ENCODE measurements at regions not wholly inside any gene's neighbourhood (a gene's known extent, or its start where the extent isn't known, plus 50 kb on each side); places are given as distances from the start of the nearest gene placed in this dataset.
"Not testable (repeated sequence)": the region's sequence is repeated elsewhere in the genome, so short reads cannot be mapped to it uniquely, and the experiment has no call there.

DNA sequence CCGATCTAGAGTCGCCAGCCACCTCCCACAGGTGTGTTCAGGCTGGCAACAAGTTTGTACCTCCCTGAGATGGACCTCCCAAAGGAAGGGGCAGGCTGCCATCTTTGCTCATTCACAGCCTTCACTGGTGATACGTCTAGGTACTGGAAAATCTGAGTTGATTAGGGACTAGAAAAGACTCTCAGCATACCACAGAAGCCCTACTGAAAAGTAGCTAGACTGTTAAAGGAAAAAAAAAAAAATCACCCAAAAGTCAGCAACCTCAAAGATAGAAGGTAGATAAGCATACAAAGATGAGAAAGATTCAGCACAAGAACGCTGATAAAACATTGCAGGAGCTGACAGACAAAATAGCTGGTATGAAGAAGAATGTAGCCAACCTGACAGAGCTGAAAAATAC is 128.6 kb upstream of the WDR75 start:
- Histone ChIP-seq H3K27me3 (ENCODE audit: control insufficient read depth in 1 of 2, insufficient read depth in 2 of 2, low read length in 2 of 2) (no peaks in the 10 kb centered on the region), H3K9ac (ENCODE audit: low read length) (no peak overlapping the region), H3K9me3 (ENCODE audit: low read length) (no peaks in the 10 kb centered on the region), H3K4me1 (ENCODE audit: insufficient read depth, low read length) (no peaks in the 10 kb centered on the region), H3K4me3 (ENCODE audit: low read depth in 1 of 2, low read length in 2 of 2) (no peak overlapping the region), H3K36me3 (ENCODE audit: insufficient read depth, low read length) (no peaks in the 10 kb centered on the region), H3K27ac (ENCODE audit: low read depth, low read length) (no peak overlapping the region)

DNA sequence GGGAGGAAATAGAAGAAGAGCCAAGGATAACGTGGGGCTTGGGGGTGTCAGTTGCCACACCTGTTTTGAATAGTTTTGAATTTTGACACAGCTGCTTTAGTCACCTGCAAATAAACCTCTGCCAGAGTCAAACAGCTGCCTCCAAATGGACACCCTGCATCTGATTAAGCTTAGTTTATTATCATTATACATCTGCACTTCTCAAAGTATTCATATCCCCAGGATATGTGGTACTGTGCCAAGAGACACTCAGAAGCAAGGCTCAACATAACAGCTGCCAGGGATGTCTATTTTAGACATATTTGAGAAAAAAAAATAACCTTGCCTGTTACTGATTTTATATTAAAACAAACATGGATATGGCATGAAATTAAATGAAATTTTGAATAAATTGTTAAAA is 122.5 kb upstream of the WDR75 start:
- H3K4me3 ChIP-seq (ENCODE audit: low read depth in 1 of 2, low read length in 2 of 2) = no peak overlapping the region
- no peaks in the 10 kb centered on the region for H3K9me3 ChIP-seq (ENCODE audit: low read length)
- no peak overlapping the region for H3K9ac ChIP-seq (ENCODE audit: low read length)
- H3K27ac ChIP-seq (ENCODE audit: low read depth, low read length) = no peak overlapping the region
- no peaks in the 10 kb centered on the region for H3K36me3 ChIP-seq (ENCODE audit: insufficient read depth, low read length)
- H3K4me1 ChIP-seq (ENCODE audit: insufficient read depth, low read length) = no peaks in the 10 kb centered on the region
- no peaks in the 10 kb centered on the region for H3K27me3 ChIP-seq (ENCODE audit: control insufficient read depth in 1 of 2, insufficient read depth in 2 of 2, low read length in 2 of 2)

DNA sequence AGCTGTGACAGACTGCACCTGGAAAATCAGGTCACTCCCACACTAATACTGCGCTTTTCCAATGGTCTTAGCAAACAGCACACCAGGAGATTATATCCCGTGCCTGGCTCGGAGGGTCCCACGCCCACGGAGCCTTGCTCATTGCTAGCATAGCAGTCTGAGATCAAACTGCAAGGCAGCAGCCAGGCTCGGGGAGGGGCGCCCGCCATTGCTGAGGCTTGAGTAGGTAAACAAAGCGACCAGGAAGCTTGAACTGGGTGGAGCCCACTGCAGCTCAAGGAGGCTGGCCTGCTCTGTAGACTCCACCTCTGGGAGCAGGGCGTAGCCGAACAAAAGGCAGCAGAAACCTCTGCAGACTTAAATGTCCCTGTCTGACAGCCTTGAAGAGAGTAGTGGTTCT is 121.8 kb upstream of the WDR75 start:
- H3K36me3 ChIP-seq (ENCODE audit: insufficient read depth, low read length); H3K27ac ChIP-seq (ENCODE audit: low read depth, low read length); H3K4me1 ChIP-seq (ENCODE audit: insufficient read depth, low read length); H3K9me3 ChIP-seq (ENCODE audit: low read length); H3K4me3 ChIP-seq (ENCODE audit: low read depth in 1 of 2, low read length in 2 of 2); H3K27me3 ChIP-seq (ENCODE audit: control insufficient read depth in 1 of 2, insufficient read depth in 2 of 2, low read length in 2 of 2); H3K9ac ChIP-seq (ENCODE audit: low read length): not testable (repeated sequence)

DNA sequence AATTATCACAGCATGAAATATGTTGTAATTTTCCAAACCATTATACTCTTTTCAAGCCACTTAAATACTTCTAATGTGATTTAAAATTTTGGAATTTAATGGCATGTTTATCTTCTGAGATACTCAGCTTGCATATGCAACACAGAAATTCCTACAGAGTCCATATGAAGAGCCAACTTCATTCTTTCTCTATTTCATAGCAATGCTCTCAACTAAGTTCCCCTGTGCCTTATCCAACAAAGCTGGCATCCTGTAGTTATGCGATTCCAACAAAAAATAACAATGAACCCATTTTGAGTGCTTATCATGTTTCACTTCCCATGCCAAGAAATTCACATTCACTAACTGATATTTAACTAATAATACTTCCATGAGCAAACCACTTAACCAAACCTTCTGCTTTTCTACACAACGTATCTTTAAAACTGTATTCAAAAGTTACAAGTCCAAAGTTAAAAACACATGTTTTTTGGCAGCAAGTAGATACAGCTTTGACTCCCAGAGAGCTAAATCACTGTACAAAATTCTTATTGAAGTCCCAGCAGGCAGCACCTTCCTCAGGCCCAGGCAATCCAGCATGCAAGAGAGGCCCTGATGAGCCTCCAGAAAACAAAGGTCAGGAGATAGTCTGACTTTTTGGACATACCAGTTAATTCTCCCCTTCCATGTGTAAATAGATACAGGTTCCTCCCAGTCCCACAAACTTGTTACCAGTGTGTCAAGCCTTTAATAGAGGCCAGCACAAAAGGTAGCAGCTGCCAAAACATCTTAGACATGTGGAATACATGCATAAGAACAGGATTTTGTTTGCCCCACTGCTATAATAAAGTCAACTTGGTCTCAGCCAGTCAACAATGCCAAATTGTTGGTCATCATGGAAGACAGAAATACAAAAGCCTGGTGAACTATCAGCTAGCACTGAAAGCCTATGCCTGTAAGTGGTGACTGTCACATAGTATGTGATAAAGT is 113.1 kb upstream of the WDR75 start:
- no peaks in the 10 kb centered on the region for H3K36me3 ChIP-seq (ENCODE audit: insufficient read depth, low read length)
- H3K27me3 ChIP-seq (ENCODE audit: control insufficient read depth in 1 of 2, insufficient read depth in 2 of 2, low read length in 2 of 2) = no peaks in the 10 kb centered on the region
- no peaks in the 10 kb centered on the region for H3K9me3 ChIP-seq (ENCODE audit: low read length)
- no peaks in the 10 kb centered on the region for H3K4me1 ChIP-seq (ENCODE audit: insufficient read depth, low read length)
- H3K4me3 ChIP-seq (ENCODE audit: low read depth in 1 of 2, low read length in 2 of 2) = no peak overlapping the region
- H3K9ac ChIP-seq (ENCODE audit: low read length) = no peak overlapping the region
- H3K27ac ChIP-seq (ENCODE audit: low read depth, low read length) = no peak overlapping the region

DNA sequence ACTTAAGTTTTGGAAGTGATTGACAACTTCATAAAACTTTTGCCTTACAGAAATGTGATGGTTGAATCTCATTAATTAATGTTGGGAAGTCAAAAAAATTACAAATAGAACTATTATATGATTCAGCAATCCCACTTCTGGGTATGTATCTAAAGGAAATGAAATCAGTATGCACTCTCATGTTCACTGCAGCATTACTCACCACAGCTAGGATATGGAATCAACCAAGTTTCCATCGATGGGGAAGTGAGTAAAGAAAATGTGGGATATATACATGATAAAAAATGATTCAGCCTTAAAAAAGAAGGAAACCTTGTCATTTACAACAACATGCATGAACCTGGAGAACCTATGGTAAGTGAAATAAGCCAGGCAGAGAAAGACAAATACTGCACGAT is 112.4 kb upstream of the WDR75 start:
- no peak overlapping the region for H3K27ac ChIP-seq (ENCODE audit: low read depth, low read length)
- H3K4me1 ChIP-seq (ENCODE audit: insufficient read depth, low read length) = no peaks in the 10 kb centered on the region
- no peak overlapping the region for H3K9ac ChIP-seq (ENCODE audit: low read length)
- H3K9me3 ChIP-seq (ENCODE audit: low read length) = no peaks in the 10 kb centered on the region
- no peaks in the 10 kb centered on the region for H3K36me3 ChIP-seq (ENCODE audit: insufficient read depth, low read length)
- no peaks in the 10 kb centered on the region for H3K27me3 ChIP-seq (ENCODE audit: control insufficient read depth in 1 of 2, insufficient read depth in 2 of 2, low read length in 2 of 2)
- no peak overlapping the region for H3K4me3 ChIP-seq (ENCODE audit: low read depth in 1 of 2, low read length in 2 of 2)

DNA sequence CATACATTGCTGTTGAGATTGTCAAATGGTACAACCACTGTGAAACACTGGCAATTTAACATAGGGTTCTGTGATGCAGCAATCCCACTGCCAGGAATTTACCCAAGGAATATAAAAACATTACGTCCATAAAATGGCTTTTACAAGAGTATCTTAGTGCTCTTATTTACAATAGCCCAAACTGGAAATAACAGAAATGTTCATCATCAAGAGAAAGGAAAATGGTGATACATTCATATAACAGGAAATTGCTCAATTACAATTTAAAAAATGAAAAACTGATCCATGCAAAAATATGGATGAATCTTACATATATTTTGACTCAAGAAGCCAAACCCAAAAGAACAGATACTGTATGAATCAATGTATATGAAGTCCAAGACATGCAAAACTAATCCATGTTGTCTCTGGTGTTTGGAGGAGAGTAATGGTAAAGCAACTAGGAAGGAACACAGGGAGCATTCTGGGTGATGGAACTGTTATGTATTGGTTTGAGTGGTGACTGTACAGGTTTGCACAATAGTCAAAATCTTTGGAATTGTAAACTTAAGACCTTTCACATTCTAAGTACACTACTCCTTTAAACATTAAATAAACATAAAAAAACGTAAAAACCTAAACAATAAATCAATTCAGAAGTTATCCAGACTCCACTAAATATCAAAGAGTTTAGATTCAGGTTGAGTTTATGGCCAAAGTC is 104.8 kb upstream of the WDR75 start:
- no peaks in the 10 kb centered on the region for H3K36me3 ChIP-seq (ENCODE audit: insufficient read depth, low read length)

DNA sequence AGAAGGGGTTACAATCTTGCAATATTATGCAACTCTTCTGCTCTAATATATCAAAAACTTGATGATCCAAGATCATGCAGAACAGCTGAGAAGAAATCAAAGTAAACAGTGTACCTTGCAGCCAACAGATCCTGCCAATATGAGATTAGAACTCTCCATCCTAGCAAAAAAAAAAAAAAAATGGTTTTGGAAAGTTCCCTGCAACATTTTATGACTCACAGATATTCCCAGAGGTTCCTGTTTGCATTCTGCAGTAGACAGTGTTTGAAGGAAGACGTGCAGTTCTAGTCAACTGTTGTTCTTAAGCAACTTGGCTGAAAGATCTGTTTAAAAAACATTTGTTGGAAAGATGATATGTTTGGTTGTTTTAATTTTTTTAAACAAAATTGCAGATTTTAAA is 103.6 kb upstream of the WDR75 start:
- Histone ChIP-seq H3K36me3 (ENCODE audit: insufficient read depth, low read length) (no peaks in the 10 kb centered on the region), H3K27me3 (ENCODE audit: control insufficient read depth in 1 of 2, insufficient read depth in 2 of 2, low read length in 2 of 2) (no peaks in the 10 kb centered on the region), H3K9ac (ENCODE audit: low read length) (no peak overlapping the region), H3K27ac (ENCODE audit: low read depth, low read length) (peak overlapping the region; percentile 45), H3K9me3 (ENCODE audit: low read length) (no peaks in the 10 kb centered on the region), H3K4me3 (ENCODE audit: low read depth in 1 of 2, low read length in 2 of 2) (no peak overlapping the region), H3K4me1 (ENCODE audit: insufficient read depth, low read length) (peaks cover 9% of the 10 kb centered on the region)

More for the DNA sequence above, 104.8 kb upstream of the WDR75 start:
- Histone ChIP-seq H3K9me3 (ENCODE audit: low read length) (no peaks in the 10 kb centered on the region), H3K4me1 (ENCODE audit: insufficient read depth, low read length) (peaks cover 9% of the 10 kb centered on the region), H3K4me3 (ENCODE audit: low read depth in 1 of 2, low read length in 2 of 2) (no peak overlapping the region), H3K27me3 (ENCODE audit: control insufficient read depth in 1 of 2, insufficient read depth in 2 of 2, low read length in 2 of 2) (no peaks in the 10 kb centered on the region), H3K27ac (ENCODE audit: low read depth, low read length) (no peak overlapping the region), H3K9ac (ENCODE audit: low read length) (no peak overlapping the region)

DNA sequence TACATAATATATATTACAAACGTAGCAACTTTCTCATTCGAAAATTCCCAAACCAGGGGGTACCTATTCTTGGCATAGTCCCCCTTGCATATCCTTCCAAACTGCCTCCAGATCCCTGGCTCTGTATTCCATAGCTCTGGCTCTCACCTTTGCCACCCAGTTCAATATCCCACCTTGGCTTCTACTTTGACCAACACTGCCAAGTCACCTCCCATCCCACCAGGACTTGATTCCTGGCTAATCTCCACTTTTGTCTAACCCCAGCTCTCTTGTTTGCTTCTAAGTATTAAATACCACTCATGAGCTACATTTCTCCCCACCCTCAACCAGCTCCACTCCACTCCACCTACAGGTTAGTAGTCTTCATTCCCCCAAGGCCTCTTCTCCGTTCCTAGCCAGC is 103.2 kb upstream of the WDR75 start:
- H3K27ac ChIP-seq (ENCODE audit: low read depth, low read length) = peak overlapping the region; percentile 45
- H3K27me3 ChIP-seq (ENCODE audit: control insufficient read depth in 1 of 2, insufficient read depth in 2 of 2, low read length in 2 of 2) = no peaks in the 10 kb centered on the region
- H3K9me3 ChIP-seq (ENCODE audit: low read length) = no peaks in the 10 kb centered on the region

DNA sequence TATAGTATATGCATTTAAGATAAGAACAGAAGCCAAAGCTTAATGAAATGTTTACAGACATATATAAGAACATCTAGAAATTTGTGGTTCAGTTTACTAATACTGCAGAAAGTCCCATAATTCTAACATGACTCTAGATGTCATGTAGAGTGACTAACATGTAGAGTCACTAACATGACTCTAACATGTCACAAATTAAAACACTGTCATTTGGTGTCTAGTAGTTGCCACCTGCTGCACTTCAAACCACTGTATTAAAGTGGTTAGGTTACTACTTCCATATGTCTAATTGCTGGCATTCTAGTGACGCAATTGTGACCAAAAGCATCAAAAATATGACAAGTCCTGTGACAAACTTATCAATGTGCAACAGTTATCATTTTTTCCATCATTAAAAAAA is 100.2 kb upstream of the WDR75 start:
- no peaks in the 10 kb centered on the region for H3K9me3 ChIP-seq (ENCODE audit: low read length)

More for the DNA sequence above, 103.2 kb upstream of the WDR75 start:
- H3K9ac ChIP-seq (ENCODE audit: low read length) = no peak overlapping the region
- H3K4me3 ChIP-seq (ENCODE audit: low read depth in 1 of 2, low read length in 2 of 2) = no peak overlapping the region
- no peaks in the 10 kb centered on the region for H3K36me3 ChIP-seq (ENCODE audit: insufficient read depth, low read length)
- H3K4me1 ChIP-seq (ENCODE audit: insufficient read depth, low read length) = peaks cover 12% of the 10 kb centered on the region

DNA sequence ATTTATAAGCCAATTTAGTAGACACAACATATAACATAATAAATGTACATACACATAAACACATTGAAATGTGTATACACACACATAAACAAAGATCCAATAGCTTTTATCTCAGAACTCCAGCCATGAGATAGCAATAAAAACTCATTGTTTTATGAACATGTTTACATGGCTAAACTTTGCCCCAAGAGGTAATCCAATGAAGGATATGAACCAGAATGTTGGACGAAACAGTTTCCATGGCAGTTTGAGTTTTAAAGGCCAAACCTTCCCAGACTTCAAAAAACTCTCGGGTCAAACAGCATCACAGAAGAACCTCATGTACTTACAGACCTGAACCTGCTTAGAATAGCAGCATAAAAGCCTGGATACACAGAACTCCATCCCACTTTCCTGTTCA is 97.2 kb upstream of the WDR75 start:
- H3K27ac ChIP-seq (ENCODE audit: low read depth, low read length) = peak overlapping the region; percentile 10

More for the DNA sequence above, 100.2 kb upstream of the WDR75 start:
- Histone ChIP-seq H3K4me3 (ENCODE audit: low read depth in 1 of 2, low read length in 2 of 2) (no peak overlapping the region), H3K4me1 (ENCODE audit: insufficient read depth, low read length) (peaks cover 28% of the 10 kb centered on the region), H3K27ac (ENCODE audit: low read depth, low read length) (no peak overlapping the region), H3K27me3 (ENCODE audit: control insufficient read depth in 1 of 2, insufficient read depth in 2 of 2, low read length in 2 of 2) (no peaks in the 10 kb centered on the region), H3K36me3 (ENCODE audit: insufficient read depth, low read length) (no peaks in the 10 kb centered on the region), H3K9ac (ENCODE audit: low read length) (no peak overlapping the region)

DNA sequence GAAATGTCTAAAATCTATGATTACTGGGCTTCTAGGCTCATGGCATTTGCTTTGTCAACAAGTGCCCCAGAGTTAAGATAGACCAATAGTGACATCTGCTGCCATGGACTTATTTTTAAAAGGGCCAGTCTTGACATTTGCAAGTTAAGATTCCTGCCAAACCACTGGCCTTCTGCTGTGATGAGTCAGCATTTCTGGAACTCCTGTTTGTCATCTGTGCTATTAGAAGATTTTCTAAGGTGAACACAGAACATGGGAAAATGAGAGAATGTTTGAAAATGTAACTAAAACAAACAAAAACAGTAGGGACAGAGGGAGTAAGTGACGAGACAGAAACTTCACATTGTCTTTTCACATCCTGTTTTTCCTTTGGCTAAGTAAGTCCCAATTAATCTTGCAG is 93.7 kb upstream of the WDR75 start:
- H3K36me3 ChIP-seq (ENCODE audit: insufficient read depth, low read length) = no peaks in the 10 kb centered on the region
- H3K27ac ChIP-seq (ENCODE audit: low read depth, low read length) = no peak overlapping the region
- H3K27me3 ChIP-seq (ENCODE audit: control insufficient read depth in 1 of 2, insufficient read depth in 2 of 2, low read length in 2 of 2) = no peaks in the 10 kb centered on the region
- H3K9ac ChIP-seq (ENCODE audit: low read length) = no peak overlapping the region
- H3K4me1 ChIP-seq (ENCODE audit: insufficient read depth, low read length) = peaks cover 47% of the 10 kb centered on the region
- peaks cover 4% of the 10 kb centered on the region for H3K9me3 ChIP-seq (ENCODE audit: low read length)
- no peak overlapping the region for H3K4me3 ChIP-seq (ENCODE audit: low read depth in 1 of 2, low read length in 2 of 2)

More for the DNA sequence above, 97.2 kb upstream of the WDR75 start:
- H3K9ac ChIP-seq (ENCODE audit: low read length) = no peak overlapping the region
- H3K4me3 ChIP-seq (ENCODE audit: low read depth in 1 of 2, low read length in 2 of 2) = no peak overlapping the region
- peaks cover 31% of the 10 kb centered on the region for H3K4me1 ChIP-seq (ENCODE audit: insufficient read depth, low read length)
- peaks cover 4% of the 10 kb centered on the region for H3K9me3 ChIP-seq (ENCODE audit: low read length)
- no peaks in the 10 kb centered on the region for H3K36me3 ChIP-seq (ENCODE audit: insufficient read depth, low read length)
- no peaks in the 10 kb centered on the region for H3K27me3 ChIP-seq (ENCODE audit: control insufficient read depth in 1 of 2, insufficient read depth in 2 of 2, low read length in 2 of 2)
